Astrocyte (in vitro differentiated cells and primary cell): ENCODE measurements at regions not wholly inside any gene's neighbourhood (a gene's known extent, or its start where the extent isn't known, plus 50 kb on each side); places are given as distances from the start of the nearest gene placed in this dataset.

ENCODE experiments used
- DNase-seq: peaks from one replicate; pipeline ENCODE4 v3.0.0-alpha.2; 2010; ENCODE audit warnings: low read depth
- FAIRE-seq: peaks from 2 replicates; lab custom pipeline; 2011; peaks lifted over from hg19 to GRCh38; lab: Jason Lieb, UNC
- H2AFZ ChIP-seq: 2 replicates; pipeline ENCODE4 v1.6.0; 2012; ENCODE audit warnings: low read depth, low read length, inconsistent platforms
- H3K27ac ChIP-seq: 2 replicates; pipeline ENCODE4 v1.5.1; 2011; ENCODE audit warnings: low read depth, low read length, inconsistent platforms
- H3K27me3 ChIP-seq: 2 replicates; pipeline ENCODE4 v1.6.0; 2011; ENCODE audit warnings: low read length, inconsistent platforms; ENCODE audit not compliant: insufficient read depth
- H3K36me3 ChIP-seq: 2 replicates; pipeline ENCODE4 v1.5.1; 2011; ENCODE audit warnings: low read length, inconsistent platforms; ENCODE audit not compliant: insufficient read depth
- H3K4me1 ChIP-seq: 2 replicates; pipeline ENCODE4 v1.5.1; 2011; ENCODE audit warnings: low read length, inconsistent platforms; ENCODE audit not compliant: insufficient read depth
- H3K4me2 ChIP-seq: 2 replicates; pipeline ENCODE4 v1.6.0; 2012; ENCODE audit warnings: low read length, inconsistent platforms
- H3K4me3 ChIP-seq: 2 replicates; pipeline ENCODE4 v1.5.1; 2011; ENCODE audit warnings: low read depth, mild to moderate bottlenecking, low read length, inconsistent platforms; ENCODE audit not compliant: insufficient read depth
- H3K79me2 ChIP-seq: 2 replicates; pipeline ENCODE4 v1.6.0; 2012; ENCODE audit warnings: mild to moderate bottlenecking, low read length, inconsistent platforms; ENCODE audit not compliant: insufficient read depth
- H3K9ac ChIP-seq: 2 replicates; pipeline ENCODE4 v1.6.0; 2012; ENCODE audit warnings: mild to moderate bottlenecking, low read length, inconsistent platforms
- H3K9me3 ChIP-seq: 2 replicates; pipeline ENCODE4 v1.5.1; 2012; ENCODE audit warnings: low read depth, mild to moderate bottlenecking, low read length, inconsistent platforms; ENCODE audit not compliant: insufficient read depth
- H4K20me1 ChIP-seq: 2 replicates; pipeline ENCODE4 v1.6.0; 2012; ENCODE audit warnings: low read length, inconsistent platforms; ENCODE audit not compliant: insufficient read depth
- H3K27ac Mint-ChIP-seq: one replicate; pipeline ENCODE4 v1.8.0; 2021; ENCODE audit warnings: mild to moderate bottlenecking, mixed read lengths; ENCODE audit not compliant: unreplicated experiment
- H3K27me3 Mint-ChIP-seq: one replicate; pipeline ENCODE4 v1.8.0; 2021; ENCODE audit warnings: low read depth, mixed read lengths; ENCODE audit not compliant: unreplicated experiment
- H3K36me3 Mint-ChIP-seq: one replicate; pipeline ENCODE4 v1.8.0; 2021; ENCODE audit warnings: low read depth, mixed read lengths; ENCODE audit not compliant: unreplicated experiment
- H3K4me1 Mint-ChIP-seq: one replicate; pipeline ENCODE4 v1.8.0; 2021; ENCODE audit warnings: low read depth, mixed read lengths; ENCODE audit not compliant: unreplicated experiment
- H3K4me3 Mint-ChIP-seq: one replicate; pipeline ENCODE4 v1.8.0; 2021; ENCODE audit warnings: mild to moderate bottlenecking, moderate library complexity, mixed read lengths; ENCODE audit not compliant: unreplicated experiment
- H3K9me3 Mint-ChIP-seq: one replicate; pipeline ENCODE4 v1.8.0; 2021; ENCODE audit warnings: mild to moderate bottlenecking, mixed read lengths; ENCODE audit not compliant: unreplicated experiment
- EZH2 ChIP-seq: IDR thresholded peaks from 2 replicates; pipeline ENCODE4 v1.6.1; 2012; ENCODE audit warnings: mild to moderate bottlenecking, low read length, inconsistent platforms; ENCODE audit not compliant: insufficient read depth
- TF ChIP-seq, protein P1 (sequence below): IDR thresholded peaks from 2 replicates; pipeline ENCODE4 v1.5.1; 2011; ENCODE audit warnings: low read depth, mild to moderate bottlenecking, inconsistent platforms, low read length, moderate library complexity; ENCODE audit not compliant: insufficient read depth

GRCh38 chr1:182242641-182243040, 148.9 kb downstream of the GLUL start:
- Histone ChIP-seq H3K4me1 (no peaks in the 10 kb centered on the region), H3K9ac (no peak overlapping the region), H4K20me1 (no peaks in the 10 kb centered on the region), H3K4me2 (no peak overlapping the region), H3K27ac (no peak overlapping the region), H3K79me2 (no peaks in the 10 kb centered on the region), H3K9me3 (no peaks in the 10 kb centered on the region), H2AFZ (no peak overlapping the region), H3K36me3 (no peaks in the 10 kb centered on the region), H3K4me3 (no peak overlapping the region), H3K27me3 (no peaks in the 10 kb centered on the region)
- H3K4me3 Mint-ChIP-seq, result no peak overlapping the region
- no peaks in the 10 kb centered on the region for H3K4me1 Mint-ChIP-seq
- no peak for FAIRE-seq
- no peaks in the 10 kb centered on the region for H3K36me3 Mint-ChIP-seq
- TF ChIP-seq EZH2, result no peak
- TF ChIP-seq, protein P1, sequence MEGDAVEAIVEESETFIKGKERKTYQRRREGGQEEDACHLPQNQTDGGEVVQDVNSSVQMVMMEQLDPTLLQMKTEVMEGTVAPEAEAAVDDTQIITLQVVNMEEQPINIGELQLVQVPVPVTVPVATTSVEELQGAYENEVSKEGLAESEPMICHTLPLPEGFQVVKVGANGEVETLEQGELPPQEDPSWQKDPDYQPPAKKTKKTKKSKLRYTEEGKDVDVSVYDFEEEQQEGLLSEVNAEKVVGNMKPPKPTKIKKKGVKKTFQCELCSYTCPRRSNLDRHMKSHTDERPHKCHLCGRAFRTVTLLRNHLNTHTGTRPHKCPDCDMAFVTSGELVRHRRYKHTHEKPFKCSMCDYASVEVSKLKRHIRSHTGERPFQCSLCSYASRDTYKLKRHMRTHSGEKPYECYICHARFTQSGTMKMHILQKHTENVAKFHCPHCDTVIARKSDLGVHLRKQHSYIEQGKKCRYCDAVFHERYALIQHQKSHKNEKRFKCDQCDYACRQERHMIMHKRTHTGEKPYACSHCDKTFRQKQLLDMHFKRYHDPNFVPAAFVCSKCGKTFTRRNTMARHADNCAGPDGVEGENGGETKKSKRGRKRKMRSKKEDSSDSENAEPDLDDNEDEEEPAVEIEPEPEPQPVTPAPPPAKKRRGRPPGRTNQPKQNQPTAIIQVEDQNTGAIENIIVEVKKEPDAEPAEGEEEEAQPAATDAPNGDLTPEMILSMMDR, result no peak
- DNase-seq, result no peak
- no peak overlapping the region for H3K27ac Mint-ChIP-seq
- H3K27me3 Mint-ChIP-seq, result peaks cover 34% of the 10 kb centered on the region
- peaks cover 2% of the 10 kb centered on the region for H3K9me3 Mint-ChIP-seq

GRCh38 chr1:182240085-182240484, 151.5 kb downstream of the GLUL start:
- FAIRE-seq (no peak), DNase-seq (no peak)
- peaks cover 34% of the 10 kb centered on the region for H3K27me3 Mint-ChIP-seq
- H3K36me3 ChIP-seq, result no peaks in the 10 kb centered on the region
- H3K9ac ChIP-seq, result no peak overlapping the region
- H4K20me1 ChIP-seq, result no peaks in the 10 kb centered on the region
- no peaks in the 10 kb centered on the region for H3K79me2 ChIP-seq
- no peak overlapping the region for H3K4me3 ChIP-seq
- no peaks in the 10 kb centered on the region for H3K27me3 ChIP-seq
- no peaks in the 10 kb centered on the region for H3K9me3 ChIP-seq
- H3K36me3 Mint-ChIP-seq, result no peaks in the 10 kb centered on the region
- H3K27ac Mint-ChIP-seq, result no peak overlapping the region
- no peak for TF ChIP-seq EZH2
- TF ChIP-seq, protein P1, result no peak
- no peak overlapping the region for H3K27ac ChIP-seq
- H3K9me3 Mint-ChIP-seq, result peaks cover 1% of the 10 kb centered on the region
- no peak overlapping the region for H3K4me2 ChIP-seq
- H2AFZ ChIP-seq, result no peak overlapping the region
- H3K4me1 Mint-ChIP-seq, result peaks cover 10% of the 10 kb centered on the region
- H3K4me3 Mint-ChIP-seq, result no peak overlapping the region
- peaks cover 5% of the 10 kb centered on the region for H3K4me1 ChIP-seq

DNA sequence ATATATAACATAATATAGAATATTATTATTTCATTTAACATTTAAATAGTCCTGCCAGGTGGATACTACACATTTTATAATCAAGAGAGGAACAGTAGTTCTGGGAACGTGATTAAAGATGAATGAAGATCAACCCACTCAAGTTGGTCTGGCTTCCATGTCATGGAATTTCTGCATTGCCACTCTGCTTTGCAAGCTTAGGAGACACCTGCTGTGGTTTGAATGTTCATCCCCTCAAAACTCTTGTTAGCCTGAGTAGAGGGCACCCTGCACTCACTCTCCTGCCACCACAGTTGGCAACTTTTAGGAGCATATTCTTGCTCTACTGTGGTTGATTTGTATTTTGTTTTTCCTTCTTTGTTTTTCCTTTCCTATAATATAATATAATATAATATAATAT, 153.2 kb downstream of the GLUL start:
- DNase-seq, result no peak
- Histone ChIP-seq H3K4me2 (no peak overlapping the region), H3K9ac (no peak overlapping the region)

More for the DNA sequence above, 153.2 kb downstream of the GLUL start:
- H3K4me1 ChIP-seq, result peaks cover 5% of the 10 kb centered on the region
- H3K9me3 ChIP-seq, result no peaks in the 10 kb centered on the region
- Mint-ChIP-seq H3K4me1 (peaks cover 10% of the 10 kb centered on the region), H3K36me3 (no peaks in the 10 kb centered on the region), H3K4me3 (no peak overlapping the region), H3K27me3 (peaks cover 27% of the 10 kb centered on the region), H3K27ac (no peak overlapping the region), H3K9me3 (peaks cover 1% of the 10 kb centered on the region)
- no peak overlapping the region for H3K27ac ChIP-seq
- no peaks in the 10 kb centered on the region for H4K20me1 ChIP-seq
- TF ChIP-seq, protein P1, result no peak
- no peak for TF ChIP-seq EZH2
- no peaks in the 10 kb centered on the region for H3K79me2 ChIP-seq
- no peak overlapping the region for H3K4me3 ChIP-seq
- no peak overlapping the region for H2AFZ ChIP-seq
- H3K36me3 ChIP-seq, result no peaks in the 10 kb centered on the region
- no peak for FAIRE-seq
- H3K27me3 ChIP-seq, result no peaks in the 10 kb centered on the region
